Mesenteric fat pad (tissue), 1 donor: ENCODE measurements at regions not wholly inside any gene's neighbourhood (a gene's known extent, or its start where the extent isn't known, plus 50 kb on each side); places are given as distances from the start of the nearest gene placed in this dataset.
A peak's percentile ranks its signal among the peaks of the same experiment; 100 is the strongest.
"Not testable (repeated sequence)": the region's sequence is repeated elsewhere in the genome, so short reads cannot be mapped to it uniquely, and the experiment has no call there.

Experiments
- DNase-seq: peaks from one replicate; pipeline ENCODE4 v3.0.0-alpha.2; 2020; ENCODE audit warnings: low spot score
- donor health status: DM: yes; HTN: yes; CAD: no.

- DNase-seq: not testable (repeated sequence)
These were observed 67.8 kb downstream of the MRPL36 start for GRCh38 chr5:1731855-1732237.

- no peak for DNase-seq
These were observed 68.5 kb downstream of the MRPL36 start for GRCh38 chr5:1731091-1731639.

GRCh38 chr5:1730487-1730847 lies 69.2 kb downstream of the MRPL36 start:
- DNase-seq: no peak

- DNase-seq: peak; percentile 81
These were observed 69.8 kb downstream of the MRPL36 start for GRCh38 chr5:1729641-1730486.

- DNase-seq: peak; percentile 84
These were observed 70.8 kb downstream of the MRPL36 start for GRCh38 chr5:1728846-1729245.

GRCh38 chr5:1727571-1727970 lies 72.1 kb downstream of the MRPL36 start:
- no peak for DNase-seq

GRCh38 chr5:1726956-1727355 lies 72.7 kb downstream of the MRPL36 start:
- no peak for DNase-seq

- peak; percentile 39 for DNase-seq
These were observed 73.2 kb downstream of the MRPL36 start for GRCh38 chr5:1726469-1726865.

- peak; percentile 72 for DNase-seq
These were observed 73.8 kb downstream of the MRPL36 start for GRCh38 chr5:1725641-1726468.

GRCh38 chr5:1724822-1725602 lies 74.6 kb downstream of the MRPL36 start:
- DNase-seq: peak; percentile 87

GRCh38 chr5:1723957-1724821 lies 75.4 kb downstream of the MRPL36 start:
- DNase-seq: peak; percentile 69

- no peak for DNase-seq
These were observed 76.2 kb downstream of the MRPL36 start for GRCh38 chr5:1723476-1723875.

- DNase-seq: peak; percentile 81
These were observed 76.8 kb downstream of the MRPL36 start for GRCh38 chr5:1722877-1723276.

- peak; percentile 55 for DNase-seq
These were observed 79.1 kb downstream of the MRPL36 start for GRCh38 chr5:1720396-1721110.

GRCh38 chr5:1719860-1720259 lies 79.8 kb downstream of the MRPL36 start:
- DNase-seq: peak; percentile 41

GRCh38 chr5:1718669-1719068 lies 81.0 kb downstream of the MRPL36 start:
- no peak for DNase-seq

- not testable (repeated sequence) for DNase-seq
These were observed 89.5 kb downstream of the MRPL36 start for GRCh38 chr5:1710091-1710490.

GRCh38 chr5:1709171-1709803 lies 90.3 kb downstream of the MRPL36 start:
- DNase-seq: no peak

- DNase-seq: no peak
These were observed 91.0 kb downstream of the MRPL36 start for GRCh38 chr5:1708592-1709141.
